ENCODE measurements at regions not wholly inside any gene's neighbourhood (a gene's known extent, or its start where the extent isn't known, plus 50 kb on each side); places are given as distances from the start of the nearest gene placed in this dataset.

DNA sequence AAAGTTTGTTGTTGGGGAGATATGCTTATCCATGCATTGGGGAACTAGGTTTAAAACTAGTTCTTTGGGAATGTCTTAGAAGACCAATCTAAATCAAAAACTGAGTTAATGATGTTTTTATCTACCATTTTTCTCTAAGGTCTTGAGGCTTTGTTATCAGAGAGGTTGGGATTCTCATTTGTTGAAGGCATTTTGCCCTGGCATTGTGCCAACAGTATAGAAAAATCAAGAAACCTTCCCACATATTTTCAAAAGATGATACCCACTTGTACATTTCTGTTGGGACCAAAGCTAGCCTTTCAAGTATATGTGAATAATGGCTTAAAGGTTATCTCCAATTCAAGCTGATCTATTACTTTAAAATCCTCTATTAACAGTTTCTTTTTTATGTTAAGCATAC, 419.8 kb upstream of the KIF2A start:
- Mint-ChIP-seq H3K36me3 (ENCODE audit: insufficient read depth) (no peaks in the 10 kb centered on the region), H3K4me1 (ENCODE audit: low read depth) (no peaks in the 10 kb centered on the region), H3K27me3 (ENCODE audit: low read depth) (no peaks in the 10 kb centered on the region), H3K4me3 (no peak overlapping the region), H3K9me3 (peaks cover 4% of the 10 kb centered on the region)
- no peak for ATAC-seq
- DNase-seq: no peak

DNA sequence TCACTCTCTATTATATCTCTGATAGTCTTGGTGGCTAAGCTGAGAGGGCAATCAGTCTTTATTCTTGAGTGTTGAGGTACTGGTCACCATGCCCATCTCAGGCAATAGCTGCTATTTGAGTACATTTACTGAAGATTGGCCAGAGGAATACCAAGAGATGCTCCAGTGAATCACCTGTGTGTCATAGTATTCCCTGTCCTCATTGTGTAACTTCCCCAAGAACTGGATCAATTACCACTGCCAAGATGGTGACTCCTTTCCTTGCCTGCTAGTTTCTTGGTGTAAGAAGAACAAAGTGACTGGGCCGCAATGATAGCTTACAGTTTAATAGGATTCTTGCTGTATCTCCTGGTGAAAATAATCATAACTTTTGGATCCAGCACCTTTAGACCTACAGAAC, 418.7 kb upstream of the KIF2A start:
- no peaks in the 10 kb centered on the region for H3K4me1 Mint-ChIP-seq (ENCODE audit: low read depth)
- DNase-seq (no peak), ATAC-seq (no peak)
- H3K9me3 Mint-ChIP-seq: peaks cover 4% of the 10 kb centered on the region
- H3K4me3 Mint-ChIP-seq: no peak overlapping the region
- no peaks in the 10 kb centered on the region for H3K36me3 Mint-ChIP-seq (ENCODE audit: insufficient read depth)
- H3K27me3 Mint-ChIP-seq (ENCODE audit: low read depth): no peaks in the 10 kb centered on the region

GRCh38 chr5:61894046-61894445, 412.0 kb upstream of the KIF2A start:
- H3K36me3 Mint-ChIP-seq (ENCODE audit: insufficient read depth): no peaks in the 10 kb centered on the region
- H3K4me3 Mint-ChIP-seq: no peak overlapping the region
- no peaks in the 10 kb centered on the region for H3K27me3 Mint-ChIP-seq (ENCODE audit: low read depth)
- H3K9me3 Mint-ChIP-seq: peaks cover 13% of the 10 kb centered on the region
- ATAC-seq (no peak), DNase-seq (no peak)
- H3K4me1 Mint-ChIP-seq (ENCODE audit: low read depth): no peaks in the 10 kb centered on the region

DNA sequence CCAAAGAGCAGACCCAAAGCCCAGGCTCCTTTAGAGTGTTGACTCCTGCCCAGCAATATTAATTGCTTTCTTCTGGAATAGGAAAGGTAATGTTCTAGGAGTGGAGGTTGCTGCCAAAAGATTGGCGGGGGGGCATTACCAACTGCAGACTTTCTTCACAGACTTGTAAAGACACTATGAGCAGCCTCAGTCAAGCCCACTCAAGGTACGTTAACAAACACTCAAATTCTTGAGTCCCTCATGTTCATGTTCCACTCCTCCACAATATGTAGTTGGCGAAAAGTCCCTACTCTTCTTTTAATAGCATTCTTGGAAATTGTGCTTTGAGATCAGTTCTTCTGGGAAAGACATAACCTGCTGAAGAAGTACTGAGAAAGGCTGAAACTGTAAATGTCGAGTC, 409.2 kb upstream of the KIF2A start:
- ATAC-seq: no peak
- no peaks in the 10 kb centered on the region for H3K4me1 Mint-ChIP-seq (ENCODE audit: low read depth)
- no peaks in the 10 kb centered on the region for H3K27me3 Mint-ChIP-seq (ENCODE audit: low read depth)
- H3K4me3 Mint-ChIP-seq: no peak overlapping the region
- no peaks in the 10 kb centered on the region for H3K36me3 Mint-ChIP-seq (ENCODE audit: insufficient read depth)
- H3K9me3 Mint-ChIP-seq: peaks cover 13% of the 10 kb centered on the region
- DNase-seq: no peak

- no peak for DNase-seq
- ATAC-seq: no peak
- no peaks in the 10 kb centered on the region for H3K4me1 Mint-ChIP-seq (ENCODE audit: low read depth)
- no peaks in the 10 kb centered on the region for H3K27me3 Mint-ChIP-seq (ENCODE audit: low read depth)
- H3K4me3 Mint-ChIP-seq: no peak overlapping the region
- peaks cover 13% of the 10 kb centered on the region for H3K9me3 Mint-ChIP-seq
- no peaks in the 10 kb centered on the region for H3K36me3 Mint-ChIP-seq (ENCODE audit: insufficient read depth)
Measured at GRCh38 chr5:61897251-61897650, 408.8 kb upstream of the KIF2A start.

GRCh38 chr5:61901997-61902396, 404.0 kb upstream of the KIF2A start:
- no peaks in the 10 kb centered on the region for H3K4me1 Mint-ChIP-seq (ENCODE audit: low read depth)
- no peaks in the 10 kb centered on the region for H3K36me3 Mint-ChIP-seq (ENCODE audit: insufficient read depth)
- no peaks in the 10 kb centered on the region for H3K27me3 Mint-ChIP-seq (ENCODE audit: low read depth)
- no peak for ATAC-seq
- H3K9me3 Mint-ChIP-seq: no peaks in the 10 kb centered on the region
- no peak overlapping the region for H3K4me3 Mint-ChIP-seq
- DNase-seq: no peak

DNA sequence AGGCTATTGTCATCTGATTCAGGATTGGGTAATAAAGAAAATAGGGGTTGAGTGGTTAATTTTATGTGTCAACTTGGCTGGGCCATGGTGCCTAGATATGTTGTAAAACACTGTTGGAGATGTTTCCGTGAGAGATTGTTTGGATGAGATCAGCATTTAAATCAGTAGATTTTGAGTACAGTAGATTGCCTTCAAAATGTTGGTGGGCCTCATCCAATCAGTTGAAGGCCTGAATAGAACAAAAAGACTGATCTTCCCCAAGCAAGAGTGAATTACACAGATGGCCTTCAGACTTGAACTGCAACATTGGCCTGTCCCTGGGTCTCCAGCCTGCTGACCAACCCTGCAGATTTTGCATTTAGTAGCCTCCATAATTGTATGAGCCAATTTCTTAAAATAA, 401.3 kb upstream of the KIF2A start:
- DNase-seq (no peak), ATAC-seq (no peak)
- H3K4me1 Mint-ChIP-seq (ENCODE audit: low read depth): no peaks in the 10 kb centered on the region
- no peaks in the 10 kb centered on the region for H3K27me3 Mint-ChIP-seq (ENCODE audit: low read depth)
- no peak overlapping the region for H3K4me3 Mint-ChIP-seq
- H3K9me3 Mint-ChIP-seq: no peaks in the 10 kb centered on the region
- H3K36me3 Mint-ChIP-seq (ENCODE audit: insufficient read depth): no peaks in the 10 kb centered on the region

DNA sequence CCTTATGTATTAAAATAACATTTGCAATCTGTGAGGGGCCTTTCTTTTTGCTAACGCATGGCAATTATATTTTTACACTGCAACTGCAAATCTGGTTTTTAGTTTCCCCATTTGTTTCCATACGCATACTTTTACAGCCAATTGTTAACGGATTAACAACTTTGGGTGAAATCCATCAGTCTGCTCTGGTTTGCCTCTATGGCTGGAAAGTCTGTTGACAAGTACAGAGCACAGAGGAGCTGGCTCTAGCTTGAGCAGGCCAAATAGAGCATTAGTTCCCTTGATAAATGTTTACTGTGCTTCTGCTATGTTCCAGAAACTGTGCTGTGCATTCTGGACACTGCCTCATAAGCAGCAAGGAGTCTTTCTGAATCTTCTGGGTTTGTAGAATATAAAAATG, 400.4 kb upstream of the KIF2A start:
- Mint-ChIP-seq H3K9me3 (no peaks in the 10 kb centered on the region), H3K4me3 (no peak overlapping the region), H3K36me3 (ENCODE audit: insufficient read depth) (no peaks in the 10 kb centered on the region), H3K27me3 (ENCODE audit: low read depth) (no peaks in the 10 kb centered on the region), H3K4me1 (ENCODE audit: low read depth) (no peaks in the 10 kb centered on the region)
- ATAC-seq: no peak
- DNase-seq: no peak

DNA sequence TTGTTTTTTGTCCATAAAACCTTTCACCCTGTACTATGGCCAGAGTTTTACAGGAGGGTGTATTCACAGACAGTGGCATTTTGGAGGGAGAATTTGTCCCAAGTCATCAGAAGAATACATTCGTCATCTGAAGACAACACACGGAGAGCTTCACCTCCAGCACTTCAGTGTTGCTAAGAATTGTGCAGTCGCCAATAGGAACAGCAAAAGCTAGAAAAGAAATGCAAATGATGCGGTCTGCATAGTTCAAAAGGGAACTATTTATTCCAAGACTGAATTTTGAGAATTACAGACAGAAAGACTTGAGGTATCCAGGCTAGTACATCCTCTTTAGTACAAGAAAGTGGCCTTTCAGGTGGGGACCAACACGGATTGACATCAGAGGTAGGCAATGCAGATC, 399.2 kb upstream of the KIF2A start:
- H3K9me3 Mint-ChIP-seq: no peaks in the 10 kb centered on the region
- no peaks in the 10 kb centered on the region for H3K36me3 Mint-ChIP-seq (ENCODE audit: insufficient read depth)
- H3K27me3 Mint-ChIP-seq (ENCODE audit: low read depth): no peaks in the 10 kb centered on the region
- ATAC-seq (no peak), DNase-seq (no peak)
- no peaks in the 10 kb centered on the region for H3K4me1 Mint-ChIP-seq (ENCODE audit: low read depth)
- no peak overlapping the region for H3K4me3 Mint-ChIP-seq

GRCh38 chr5:61907995-61908394, 398.0 kb upstream of the KIF2A start:
- ATAC-seq (no peak), DNase-seq (no peak)
- H3K36me3 Mint-ChIP-seq (ENCODE audit: insufficient read depth): no peaks in the 10 kb centered on the region
- no peak overlapping the region for H3K4me3 Mint-ChIP-seq
- H3K4me1 Mint-ChIP-seq (ENCODE audit: low read depth): no peaks in the 10 kb centered on the region
- no peaks in the 10 kb centered on the region for H3K27me3 Mint-ChIP-seq (ENCODE audit: low read depth)
- H3K9me3 Mint-ChIP-seq: no peaks in the 10 kb centered on the region

DNA sequence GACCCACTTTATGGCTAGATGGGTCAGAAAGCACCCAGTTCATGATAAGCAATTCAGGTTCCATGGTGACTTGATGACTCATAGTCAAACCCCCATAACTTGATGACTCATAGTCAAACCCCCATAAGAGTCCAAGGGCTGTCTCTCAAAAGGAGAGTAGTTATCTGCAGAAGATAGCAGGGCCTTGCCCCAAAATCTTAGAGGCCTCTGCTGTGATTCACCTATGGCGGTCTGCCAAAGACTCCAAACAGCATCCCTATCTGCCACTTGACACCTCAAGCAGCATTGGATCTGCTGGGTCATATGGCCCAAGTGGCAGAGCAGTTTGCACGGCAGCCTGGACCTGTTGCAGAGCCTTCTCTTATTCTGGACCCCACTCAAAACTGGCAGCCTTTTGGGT, 395.2 kb upstream of the KIF2A start:
- Mint-ChIP-seq H3K4me3 (no peak overlapping the region), H3K36me3 (ENCODE audit: insufficient read depth) (no peaks in the 10 kb centered on the region), H3K9me3 (no peaks in the 10 kb centered on the region), H3K4me1 (ENCODE audit: low read depth) (no peaks in the 10 kb centered on the region), H3K27me3 (ENCODE audit: low read depth) (no peaks in the 10 kb centered on the region)
- DNase-seq (no peak), ATAC-seq (no peak)

- no peak for DNase-seq
- no peaks in the 10 kb centered on the region for H3K9me3 Mint-ChIP-seq
- H3K27me3 Mint-ChIP-seq (ENCODE audit: low read depth): no peaks in the 10 kb centered on the region
- no peak for ATAC-seq
- no peaks in the 10 kb centered on the region for H3K36me3 Mint-ChIP-seq (ENCODE audit: insufficient read depth)
- no peak overlapping the region for H3K4me3 Mint-ChIP-seq
- H3K4me1 Mint-ChIP-seq (ENCODE audit: low read depth): no peaks in the 10 kb centered on the region
Measured at GRCh38 chr5:61912559-61912958, 393.4 kb upstream of the KIF2A start.

DNA sequence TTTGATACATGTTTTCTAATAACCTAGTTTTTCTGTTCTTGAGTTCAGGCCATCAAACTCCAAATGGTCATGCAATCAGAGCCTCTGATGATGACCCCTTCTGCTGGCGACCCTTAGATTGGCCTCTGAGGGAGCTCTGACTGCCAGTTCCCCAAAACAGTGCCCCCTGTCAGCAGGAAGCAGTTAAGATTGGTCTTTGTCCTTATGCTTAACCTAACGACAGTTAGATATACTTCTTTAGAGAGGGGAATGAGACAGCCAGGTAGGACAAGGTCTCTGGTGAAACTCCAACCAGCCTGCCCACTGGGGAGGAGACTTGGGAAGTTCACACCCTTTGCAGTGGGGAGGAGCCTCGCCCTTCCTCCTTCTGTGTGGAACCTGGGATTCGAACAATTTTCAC, 390.4 kb upstream of the KIF2A start:
- Mint-ChIP-seq H3K27me3 (ENCODE audit: low read depth) (no peaks in the 10 kb centered on the region), H3K36me3 (ENCODE audit: insufficient read depth) (no peaks in the 10 kb centered on the region), H3K4me1 (ENCODE audit: low read depth) (no peaks in the 10 kb centered on the region), H3K4me3 (no peak overlapping the region), H3K9me3 (no peaks in the 10 kb centered on the region)
- ATAC-seq (no peak), DNase-seq (no peak)

GRCh38 chr5:61916621-61917620, 389.1 kb upstream of the KIF2A start:
- H3K27me3 Mint-ChIP-seq (ENCODE audit: low read depth): no peaks in the 10 kb centered on the region

DNA sequence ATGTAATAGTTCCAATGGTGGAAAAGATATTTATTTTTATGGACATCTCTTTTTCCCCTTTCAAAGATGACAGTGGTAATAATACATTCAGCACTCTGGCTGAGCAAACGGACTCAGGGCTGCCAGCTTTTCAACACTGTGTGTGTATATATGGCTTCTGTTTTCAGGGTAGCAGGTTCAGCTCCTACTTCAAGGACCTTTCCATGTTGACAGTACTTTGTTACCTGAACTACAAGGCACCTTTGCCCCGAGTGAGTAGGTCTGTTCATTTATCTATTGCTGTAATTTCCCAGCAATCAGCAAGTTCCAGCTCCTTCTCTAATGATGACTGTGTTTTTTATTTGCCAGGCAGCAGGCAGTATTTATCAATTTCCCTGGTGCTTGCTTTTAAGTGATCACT, 387.4 kb upstream of the KIF2A start:
- DNase-seq: no peak
- H3K36me3 Mint-ChIP-seq (ENCODE audit: insufficient read depth): no peaks in the 10 kb centered on the region
- no peaks in the 10 kb centered on the region for H3K27me3 Mint-ChIP-seq (ENCODE audit: low read depth)
- no peak overlapping the region for H3K4me3 Mint-ChIP-seq
- H3K9me3 Mint-ChIP-seq: no peaks in the 10 kb centered on the region
- H3K4me1 Mint-ChIP-seq (ENCODE audit: low read depth): no peaks in the 10 kb centered on the region
- ATAC-seq: no peak

More at GRCh38 chr5:61916621-61917620, 389.1 kb upstream of the KIF2A start:
- Mint-ChIP-seq H3K4me3 (no peak overlapping the region), H3K4me1 (ENCODE audit: low read depth) (no peaks in the 10 kb centered on the region), H3K9me3 (no peaks in the 10 kb centered on the region), H3K36me3 (ENCODE audit: insufficient read depth) (no peaks in the 10 kb centered on the region)
- no peak for DNase-seq
- ATAC-seq: no peak
